ENCODE measurements at regions not wholly inside any gene's neighbourhood (a gene's known extent, or its start where the extent isn't known, plus 50 kb on each side); places are given as distances from the start of the nearest gene placed in this dataset.

GRCh38 chr10:8337332-8337651, 282.8 kb downstream of the GATA3 start:
- no peak for TF ChIP-seq POLR2AphosphoS5 (IDR thresholded peaks at IDR 0.05; ENCODE audit: insufficient read depth in 1 of 2, low read depth in 1 of 2)
- no peak for TF ChIP-seq CTCF (IDR thresholded peaks at IDR 0.05)
